ENCODE measurements at regions not wholly inside any gene's neighbourhood (a gene's known extent, or its start where the extent isn't known, plus 50 kb on each side); places are given as distances from the start of the nearest gene placed in this dataset.
"Not testable (repeated sequence)": the region's sequence is repeated elsewhere in the genome, so short reads cannot be mapped to it uniquely, and the experiment has no call there.

DNA sequence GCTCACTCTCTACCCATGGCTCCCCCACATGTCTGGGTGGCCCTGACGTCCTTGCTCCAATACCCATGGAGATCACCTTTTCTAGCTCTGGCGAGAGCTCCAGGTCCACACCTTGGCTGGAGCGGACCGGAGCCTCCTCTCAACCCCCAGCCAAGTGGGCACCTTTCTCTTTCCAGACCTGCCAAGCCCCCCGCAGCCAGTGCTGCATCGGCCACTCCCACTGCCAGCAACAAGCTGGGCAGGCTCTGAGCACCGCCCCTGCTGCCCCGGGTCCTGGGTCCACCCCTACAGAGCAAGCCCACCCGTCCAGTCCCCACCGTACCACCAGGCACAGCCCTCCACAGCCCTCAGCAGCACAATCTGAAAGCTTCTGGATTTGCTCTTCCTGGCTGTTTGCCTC is 98.2 kb upstream of the C14orf180 start:
- no peak for DNase-seq (ENCODE audit: low read depth)

DNA sequence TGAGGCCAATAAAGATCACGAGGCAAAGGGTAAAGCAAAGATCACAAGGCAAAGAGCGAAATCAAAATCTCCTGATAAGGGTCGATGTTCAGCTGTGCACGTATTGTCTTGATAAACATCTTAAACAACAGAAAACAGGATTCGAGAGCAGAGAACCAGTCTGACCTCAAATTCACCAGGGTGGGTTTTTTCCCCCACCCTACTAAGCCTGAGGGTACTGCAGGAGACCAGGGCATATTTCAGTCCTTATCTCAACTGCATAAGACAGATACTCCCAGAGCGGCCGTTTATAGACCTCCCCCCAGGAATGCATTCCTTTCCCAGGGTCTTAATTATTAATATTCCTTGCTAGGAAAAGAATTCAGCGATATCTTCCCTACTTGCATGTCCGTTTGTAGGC is 97.5 kb upstream of the C14orf180 start:
- DNase-seq (ENCODE audit: low read depth) = not testable (repeated sequence)

DNA sequence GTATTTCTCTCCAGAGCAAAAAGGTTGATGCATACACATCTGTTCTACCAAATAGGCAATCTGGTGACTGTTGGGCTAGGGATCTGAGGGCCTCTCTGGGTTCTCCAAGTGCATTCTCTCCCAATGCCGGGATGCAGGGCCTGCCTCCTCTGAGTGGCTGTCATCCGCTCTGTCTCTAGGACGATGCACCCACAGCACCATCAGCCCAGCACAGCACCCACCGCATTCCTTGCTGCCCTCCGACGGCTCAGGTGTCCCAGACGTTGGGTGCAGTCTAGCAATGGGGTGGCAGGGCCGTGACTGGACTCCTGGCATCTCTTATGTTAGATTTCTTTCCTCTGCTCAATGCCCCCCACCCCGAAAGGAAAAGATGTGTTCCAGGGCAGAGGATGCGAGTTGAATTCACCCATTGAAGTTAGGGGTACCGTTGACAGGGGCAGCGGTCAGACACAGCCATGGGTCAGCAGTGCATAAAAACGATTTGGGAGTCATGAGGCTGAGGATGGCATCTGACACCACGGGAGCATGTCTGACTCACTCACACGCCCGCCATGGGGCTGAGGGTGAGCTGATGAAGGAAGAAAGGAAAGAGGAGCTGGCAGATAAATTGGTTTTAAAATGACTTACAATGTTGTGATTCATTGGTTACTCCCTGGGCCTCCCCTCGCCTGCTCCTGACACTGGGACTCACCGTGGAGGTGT is 93.2 kb upstream of the C14orf180 start:
- no peak for DNase-seq (ENCODE audit: low read depth)

DNA sequence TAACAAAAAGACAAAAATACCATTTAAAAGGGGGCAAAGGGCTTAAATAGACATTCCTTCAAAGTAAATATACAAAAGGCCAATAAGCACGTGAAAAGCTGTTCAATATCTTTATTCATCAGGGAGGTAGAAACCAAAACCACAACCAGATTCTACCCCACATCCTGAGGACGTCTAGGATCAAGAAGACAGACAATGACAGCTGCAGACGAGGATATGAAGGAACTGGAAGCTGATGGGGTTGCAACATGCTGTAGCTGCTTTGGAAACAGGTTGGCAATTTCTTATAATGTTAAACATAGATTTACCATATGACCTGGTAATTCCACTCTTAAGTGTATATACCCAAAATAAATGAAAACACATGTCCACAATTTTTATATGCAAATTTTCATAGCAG is 85.1 kb upstream of the C14orf180 start:
- DNase-seq (ENCODE audit: low read depth) = no peak

DNA sequence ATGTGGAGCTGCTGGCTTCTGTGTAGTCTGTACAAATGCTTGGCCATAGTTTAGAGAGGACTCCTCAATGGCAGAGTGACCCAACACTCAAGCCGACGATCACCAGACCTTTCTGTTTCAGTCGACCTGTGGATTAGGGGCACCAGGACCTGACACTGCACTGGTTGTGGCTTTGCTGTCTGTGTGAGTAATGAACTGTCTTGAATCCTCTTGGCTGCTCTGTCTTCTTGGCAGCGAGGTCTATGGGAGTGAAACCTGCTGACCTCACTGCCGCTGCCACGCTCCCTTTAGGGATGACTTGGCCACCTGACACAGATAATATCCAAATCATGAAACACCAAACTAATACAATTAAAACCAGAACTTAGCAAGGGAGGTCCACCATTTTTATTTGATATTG is 83.5 kb upstream of the C14orf180 start:
- DNase-seq (ENCODE audit: low read depth) = no peak

DNA sequence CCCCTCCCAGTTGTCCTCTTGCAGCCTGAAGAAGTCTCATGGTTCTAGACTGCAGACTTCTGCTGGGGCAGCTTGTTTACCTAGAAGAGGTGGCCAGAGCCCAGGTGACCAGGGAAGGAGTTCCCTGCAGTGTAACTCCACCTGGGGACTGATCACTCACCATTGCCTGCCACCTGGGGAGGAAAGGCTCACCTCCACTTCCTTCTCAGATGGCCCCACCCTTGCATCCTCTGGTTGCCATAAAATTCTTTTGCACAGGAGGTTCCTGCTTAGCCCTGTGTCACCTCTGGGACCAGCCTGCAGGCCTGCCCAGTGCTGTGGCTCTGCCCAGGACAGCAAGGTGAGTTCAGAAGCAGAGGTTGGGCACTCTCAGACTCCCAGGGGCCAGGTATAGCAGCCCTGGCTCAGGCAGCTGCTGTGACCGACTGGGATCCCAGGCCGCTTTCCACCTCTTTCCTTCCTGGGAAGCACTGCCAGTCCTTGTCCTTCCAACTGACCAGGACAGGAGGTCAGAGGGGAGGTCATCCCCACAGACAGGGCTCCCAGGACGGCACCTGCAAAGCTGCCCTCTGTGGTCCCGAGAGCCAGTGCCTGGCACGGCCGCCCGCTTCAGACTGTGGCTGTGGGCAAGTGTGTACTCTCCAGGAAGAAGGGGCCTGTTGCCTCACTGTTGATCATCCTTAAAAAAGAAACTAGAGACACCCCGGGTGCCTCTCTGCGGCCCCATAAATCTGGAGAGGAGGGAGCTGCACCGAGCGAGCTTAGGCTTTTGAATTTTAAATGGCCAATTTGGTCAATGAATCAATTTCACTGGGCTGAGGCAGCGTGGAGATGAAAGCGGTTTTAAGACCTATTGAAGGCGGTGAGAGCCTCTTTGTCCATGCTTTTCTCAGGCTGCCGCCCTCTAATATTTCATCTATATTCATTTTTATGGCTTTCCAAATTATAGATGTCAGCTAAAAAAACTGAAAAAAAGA is 79.5 kb upstream of the C14orf180 start:
- DNase-seq (ENCODE audit: low read depth) = no peak

DNA sequence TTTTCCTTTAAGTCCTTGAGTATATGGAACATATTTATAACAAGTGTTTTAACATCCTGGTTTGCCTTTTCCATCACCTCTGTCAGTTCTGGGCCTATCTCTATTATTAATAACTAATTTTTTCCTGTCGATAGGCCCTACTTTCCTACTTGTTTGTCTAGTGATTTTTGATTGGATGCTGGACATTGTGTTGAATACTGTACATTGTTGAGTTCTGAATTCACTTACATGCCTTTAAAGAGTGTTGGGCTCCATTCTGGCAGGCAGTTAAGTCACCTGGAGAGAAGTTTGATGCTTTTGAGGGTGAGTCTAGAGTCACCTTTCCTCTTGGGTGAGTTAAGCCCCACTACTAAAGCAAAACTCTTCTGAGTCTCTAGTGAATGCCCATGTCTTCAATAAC is 77.5 kb upstream of the C14orf180 start:
- DNase-seq (ENCODE audit: low read depth) = no peak

DNA sequence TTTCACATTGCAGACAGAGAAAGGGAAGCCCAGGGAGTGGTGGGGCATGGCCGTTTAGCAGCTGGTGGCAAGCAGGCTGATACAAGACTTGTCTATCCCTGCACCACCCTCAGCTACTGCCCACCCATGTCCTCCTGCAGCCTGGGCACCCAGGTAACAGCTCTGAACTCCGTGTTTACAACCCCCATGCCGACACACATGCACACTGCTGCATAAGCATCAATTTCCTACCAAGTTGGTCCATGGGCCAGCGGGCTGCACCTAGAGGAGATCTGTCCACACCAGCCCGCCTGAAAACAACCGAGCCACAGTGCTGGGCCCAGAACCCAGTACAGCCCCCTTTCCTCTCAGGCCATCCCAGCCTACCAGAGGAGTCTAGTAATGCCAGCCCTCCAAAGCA is 75.9 kb upstream of the C14orf180 start:
- DNase-seq (ENCODE audit: low read depth) = no peak

DNA sequence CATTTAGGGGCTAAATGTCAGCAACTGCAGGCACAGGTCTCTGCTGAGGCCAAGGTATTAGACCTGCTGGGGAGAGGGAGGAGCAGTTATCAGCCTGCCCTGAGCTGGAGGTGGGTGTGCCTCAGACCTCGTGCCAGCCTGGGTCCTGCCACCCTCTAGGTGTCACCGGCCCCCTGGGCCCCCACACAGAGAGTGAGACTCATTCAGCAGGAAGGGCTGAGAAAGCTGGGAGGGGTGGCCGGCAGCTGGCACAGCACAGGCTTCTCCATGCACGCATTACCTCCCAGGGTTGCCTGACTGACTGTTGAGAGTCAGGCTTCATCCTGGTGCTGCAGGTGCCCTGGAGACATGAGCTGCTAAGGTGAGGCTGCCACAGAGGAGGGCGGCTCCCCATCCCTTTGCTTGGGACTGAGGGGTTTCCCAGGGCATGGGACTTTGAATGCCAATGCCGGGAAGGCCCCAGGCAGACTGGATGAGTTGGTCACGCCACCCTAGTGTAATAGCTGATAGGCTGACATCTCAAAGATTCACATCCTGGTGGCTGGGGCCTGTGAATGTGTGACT is 75.3 kb upstream of the C14orf180 start:
- DNase-seq (ENCODE audit: low read depth) = no peak

DNA sequence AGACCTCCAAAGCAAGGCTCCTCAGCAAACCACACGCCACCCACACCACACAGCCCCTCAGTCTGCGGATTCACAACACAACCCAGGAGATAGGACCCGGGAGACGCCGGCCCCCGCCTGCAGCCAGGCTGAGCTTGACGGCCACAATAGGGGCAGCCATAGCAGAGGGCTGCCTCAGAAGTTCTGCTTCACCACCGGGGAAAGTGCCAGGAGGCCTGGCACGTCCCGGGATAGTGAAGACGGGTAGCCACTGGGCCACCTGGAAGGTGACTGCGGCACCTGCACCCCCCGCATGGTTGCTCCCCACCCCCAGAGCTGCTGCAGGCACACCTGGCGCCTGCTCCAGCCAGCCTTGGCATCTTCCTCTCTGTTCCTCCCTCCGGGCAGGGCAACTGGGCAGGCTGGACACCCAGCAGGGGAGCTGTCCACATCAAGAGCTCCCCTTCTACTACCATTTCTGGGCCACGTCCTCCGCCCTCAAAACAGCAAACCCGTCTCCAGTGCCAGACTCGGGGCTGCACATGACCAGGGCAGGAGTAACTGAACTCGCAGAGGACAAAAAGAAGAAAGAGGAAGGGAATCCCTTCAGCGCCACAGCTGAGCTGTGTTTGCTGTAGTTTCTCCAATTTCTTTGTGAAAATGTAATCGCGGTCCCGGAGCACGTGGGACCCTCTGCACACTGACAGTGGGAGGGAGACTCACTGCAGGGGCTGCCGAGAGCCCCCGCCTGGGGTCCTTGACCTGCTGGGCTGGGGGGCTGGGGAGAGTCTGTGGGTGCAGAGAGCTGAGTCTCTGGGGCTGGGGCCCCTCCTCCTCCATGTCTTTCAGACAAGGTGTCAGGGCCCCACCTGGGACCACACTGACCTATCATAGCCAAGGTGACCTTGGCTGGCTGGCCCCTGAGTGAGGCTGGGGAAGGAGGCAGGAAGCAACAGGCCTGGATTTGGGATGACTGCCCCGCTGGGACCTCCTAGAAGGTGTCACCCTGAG is 74.2 kb upstream of the C14orf180 start:
- DNase-seq (ENCODE audit: low read depth) = no peak

DNA sequence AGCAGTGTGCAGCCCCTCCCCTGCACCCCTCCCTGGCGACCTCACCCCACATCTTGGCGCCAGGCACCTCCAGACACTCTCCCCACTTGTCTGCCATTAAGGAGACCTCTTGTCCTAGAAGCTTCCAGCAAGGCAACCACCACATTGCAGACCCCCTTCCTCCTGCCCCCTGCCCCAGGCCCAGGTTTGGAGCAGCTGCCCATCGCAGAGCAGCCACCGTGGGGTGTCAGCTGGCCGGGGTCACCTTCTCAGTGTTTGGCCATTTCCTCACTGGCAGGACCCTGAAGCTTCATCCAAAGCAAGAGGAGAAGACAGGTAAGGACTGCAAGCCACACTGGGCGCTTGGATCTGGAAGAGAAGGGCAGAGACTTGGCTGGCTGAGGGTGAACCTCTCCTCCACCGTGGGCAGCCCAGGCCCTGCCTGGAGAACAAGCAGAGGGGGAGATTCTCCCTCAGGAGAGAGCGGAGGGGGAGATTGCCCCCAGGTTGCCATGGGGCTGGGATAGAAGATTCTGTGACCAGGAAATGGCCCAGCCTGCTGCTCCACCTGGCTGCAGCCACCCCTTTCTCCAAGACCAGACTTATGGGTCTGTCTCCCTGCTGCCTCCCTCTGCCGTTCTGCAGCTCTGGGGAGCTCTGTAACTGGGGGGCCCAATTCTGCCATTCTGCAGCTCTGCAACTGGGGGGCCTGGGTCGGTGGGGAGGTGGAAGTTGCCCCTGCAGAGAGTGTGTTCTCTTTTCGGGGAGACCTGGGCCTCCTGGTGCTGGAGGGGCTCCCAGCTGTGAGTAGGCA is 72.9 kb upstream of the C14orf180 start:
- no peak for DNase-seq (ENCODE audit: low read depth)

DNA sequence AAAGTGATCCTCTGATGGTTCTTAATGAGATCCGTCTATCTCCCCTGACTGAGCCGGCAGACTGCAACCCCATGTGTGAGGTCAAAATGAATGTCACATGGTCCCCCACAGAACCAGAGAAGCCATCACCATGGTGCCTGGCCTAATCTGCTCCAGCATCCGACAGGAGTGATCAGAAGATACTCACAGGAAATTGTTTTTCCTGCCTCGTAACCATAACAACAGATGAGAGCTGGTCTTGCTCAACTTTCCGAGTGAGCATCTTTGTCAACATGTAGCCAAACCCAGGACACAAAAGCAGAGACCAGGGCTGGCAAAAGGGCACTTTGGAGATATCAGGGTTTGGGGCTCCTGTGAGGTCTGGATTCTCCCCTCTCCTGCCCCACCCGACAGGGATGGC is 72.1 kb upstream of the C14orf180 start:
- DNase-seq (ENCODE audit: low read depth) = no peak

DNA sequence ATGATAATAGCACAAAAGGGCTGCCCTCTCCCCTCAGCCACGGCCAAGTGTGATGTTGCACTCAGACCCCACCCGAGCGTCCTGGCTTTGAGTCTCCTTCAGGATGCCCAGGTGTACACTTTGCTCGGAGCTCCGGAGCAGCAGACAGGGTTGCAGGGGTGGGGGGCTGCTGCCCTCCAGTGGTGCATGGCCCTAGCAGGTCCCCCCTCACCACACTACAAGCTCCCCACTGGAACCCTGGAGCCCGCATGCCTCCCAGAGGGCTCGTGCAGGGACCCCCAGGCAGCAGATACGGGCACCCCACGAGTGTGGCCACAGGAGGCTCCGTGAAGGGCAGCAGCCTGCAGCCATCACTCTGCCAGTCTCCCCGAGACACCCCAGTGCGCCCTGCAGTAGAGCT is 69.9 kb upstream of the C14orf180 start:
- DNase-seq (ENCODE audit: low read depth) = no peak

DNA sequence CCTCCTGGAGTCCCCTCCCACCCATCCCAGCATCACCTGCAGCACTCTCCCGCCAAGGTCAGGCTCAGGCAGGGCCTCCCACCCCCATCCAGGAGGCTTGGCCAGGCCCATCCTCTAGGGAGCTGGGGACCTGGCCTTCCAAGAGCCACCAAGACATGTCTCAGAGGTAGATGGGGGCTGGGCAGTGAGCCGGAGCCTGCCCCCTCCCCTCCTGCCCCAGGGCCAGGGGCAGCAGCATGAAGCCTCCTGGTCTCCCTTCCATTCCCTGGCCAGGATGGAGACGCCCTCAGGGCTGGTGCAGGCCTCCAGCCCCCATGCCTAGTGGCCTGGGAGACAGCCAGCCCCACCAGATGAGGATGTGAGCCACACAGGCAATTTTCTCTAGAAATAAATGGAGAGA is 69.3 kb upstream of the C14orf180 start:
- no peak for DNase-seq (ENCODE audit: low read depth)

DNA sequence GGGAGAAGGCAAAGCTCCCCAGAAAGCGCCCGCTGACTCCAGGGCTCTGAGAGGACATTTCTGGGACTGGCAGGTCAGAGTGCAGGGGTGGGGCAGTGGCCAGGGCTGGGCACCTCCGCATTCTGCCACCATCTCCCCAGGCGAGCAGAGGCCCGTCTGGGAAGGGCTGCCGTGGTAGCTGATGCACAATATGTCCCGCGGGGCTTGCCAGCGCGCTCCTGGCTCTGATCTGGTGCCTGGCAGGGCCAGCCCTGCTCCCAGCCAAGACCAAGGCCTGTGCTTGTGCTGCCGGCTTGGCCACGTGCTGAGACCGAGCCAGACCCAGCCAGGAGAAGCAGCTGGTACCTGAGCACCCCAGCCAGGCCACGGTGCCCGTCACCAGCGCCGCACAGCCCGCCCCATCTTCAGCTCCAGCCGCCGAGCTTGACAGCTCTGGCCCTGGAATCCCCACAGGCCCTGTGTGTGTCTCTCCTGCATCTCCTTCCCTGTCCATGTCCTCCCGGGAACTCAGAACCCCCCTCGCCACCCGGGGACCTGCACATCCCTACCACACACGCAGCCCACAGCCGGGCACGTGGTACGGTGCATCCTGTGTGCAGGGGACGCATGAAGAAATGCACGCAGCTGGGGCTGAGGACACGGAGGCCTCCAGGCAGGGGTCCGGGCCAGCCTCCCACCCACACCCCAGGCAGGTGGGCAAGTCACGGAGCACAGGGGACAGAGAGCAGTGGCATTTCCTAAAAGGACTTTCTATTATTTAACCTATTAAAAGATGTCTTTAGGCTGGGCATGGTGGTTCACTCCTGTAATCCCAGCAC is 68.6 kb upstream of the C14orf180 start:
- DNase-seq (ENCODE audit: low read depth) = no peak

DNA sequence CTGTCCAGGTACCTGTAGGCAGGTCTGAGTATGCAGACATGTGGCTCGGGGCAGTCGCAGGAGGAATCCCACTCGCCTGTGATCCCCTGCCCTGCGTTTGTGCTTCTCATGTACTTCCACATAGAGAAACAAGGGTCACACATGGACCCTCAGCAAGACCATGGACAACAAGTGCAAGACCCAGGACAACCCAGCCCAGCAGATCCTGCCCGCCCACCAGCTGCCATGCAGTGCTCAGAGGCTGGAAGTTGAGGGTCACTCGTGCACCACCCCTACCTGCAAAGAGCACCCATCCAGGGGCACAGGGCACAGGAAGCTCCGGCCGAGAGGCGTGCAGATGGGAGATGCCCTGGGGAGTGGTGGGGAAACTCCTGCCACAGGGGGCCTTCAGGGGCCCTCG is 67.5 kb upstream of the C14orf180 start:
- no peak for DNase-seq (ENCODE audit: low read depth)

DNA sequence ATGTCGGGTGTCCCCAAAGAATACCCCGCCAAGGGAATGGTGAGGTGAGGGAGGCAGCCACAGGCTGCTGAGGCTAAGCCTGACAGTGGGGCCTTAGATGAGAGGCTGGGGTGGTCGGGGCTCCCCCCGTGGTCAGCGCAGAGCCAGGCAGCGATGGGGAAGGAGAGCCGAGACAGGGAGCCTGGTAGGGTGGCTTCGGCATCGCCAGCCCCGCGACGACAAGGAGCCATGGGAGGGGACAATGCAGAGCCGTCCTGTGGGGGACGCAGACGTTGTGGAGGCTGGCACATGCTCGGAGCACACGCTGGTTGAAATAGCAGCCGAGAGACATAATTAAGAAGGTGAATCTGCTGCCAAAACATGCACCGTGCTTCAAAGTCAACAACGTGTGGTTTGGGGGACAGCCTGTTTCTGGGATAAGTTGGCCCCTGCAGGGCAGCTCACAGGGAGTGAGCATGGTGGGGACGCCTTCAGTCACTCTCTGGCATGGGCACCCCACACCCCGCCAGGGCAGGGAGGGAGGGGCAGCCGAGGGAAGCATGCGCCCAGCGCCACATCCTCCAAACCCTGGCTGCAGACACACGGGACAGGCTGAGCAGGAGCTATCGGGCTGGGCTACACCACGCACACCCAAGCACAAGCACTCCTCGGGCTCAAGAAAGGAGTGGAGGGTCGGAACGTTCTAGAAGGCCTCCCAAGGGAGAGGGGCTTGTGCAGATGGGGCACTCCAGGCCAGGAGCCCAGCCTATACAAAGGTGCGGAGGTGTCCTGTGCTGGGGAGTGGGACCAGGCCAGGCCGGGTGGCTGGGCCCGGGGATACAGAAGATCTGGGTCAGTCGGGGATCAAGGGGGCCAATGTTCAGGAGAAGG is 66.6 kb upstream of the C14orf180 start:
- no peak for DNase-seq (ENCODE audit: low read depth)

DNA sequence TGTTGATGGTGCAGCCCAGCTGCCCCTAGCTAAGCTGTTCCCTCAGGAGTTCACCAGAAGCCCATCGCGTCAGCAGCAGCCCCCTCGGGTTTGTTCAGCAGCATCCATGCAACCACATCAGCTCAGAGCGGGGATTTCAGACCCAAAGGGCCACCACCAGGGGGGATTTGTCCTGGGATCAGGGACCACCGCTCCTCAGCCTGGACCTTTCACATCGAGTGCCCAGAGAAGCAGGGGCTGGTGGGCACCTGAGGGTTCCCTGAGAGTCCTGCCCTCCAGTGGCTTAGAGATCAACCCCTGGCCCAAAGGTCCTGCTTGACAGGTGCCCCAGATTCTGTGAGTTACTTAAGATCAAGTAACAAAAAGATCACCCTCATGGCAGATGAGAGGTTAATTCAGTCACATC is 65.9 kb upstream of the C14orf180 start:
- no peak for DNase-seq (ENCODE audit: low read depth)
